ENCODE measurements at regions not wholly inside any gene's neighbourhood (a gene's known extent, or its start where the extent isn't known, plus 50 kb on each side); places are given as distances from the start of the nearest gene placed in this dataset.

GRCh38 chr5:7039074-7039473 is 325.8 kb downstream of the TENT4A start:
- Mint-ChIP-seq H3K9me3 (peaks cover 0 to 1% of the 10 kb centered on the region in 2 donors), H3K27ac (no peak overlapping the region)
- no peak for ATAC-seq (replicated peaks in 1 of 2)

GRCh38 chr5:7040111-7040510 is 326.9 kb downstream of the TENT4A start:
- no peak for ATAC-seq (replicated peaks in 1 of 2)
- DNase-seq, result no peak
- Mint-ChIP-seq H3K36me3 (ENCODE audit: insufficient read depth in 2 of 2) (no peaks in the 10 kb centered on the region), H3K9me3 (no peaks in the 10 kb centered on the region), H3K27me3 (ENCODE audit: low read depth) (peaks cover 5% of the 10 kb centered on the region), H3K4me3 (no peak overlapping the region), H3K27ac (no peak overlapping the region), H3K4me1 (ENCODE audit: low read depth) (no peaks in the 10 kb centered on the region)

More at GRCh38 chr5:7039074-7039473, 325.8 kb downstream of the TENT4A start:
- Mint-ChIP-seq H3K36me3 (ENCODE audit: insufficient read depth in 2 of 2) (no peaks in the 10 kb centered on the region), H3K27me3 (ENCODE audit: low read depth) (peaks cover 5% of the 10 kb centered on the region), H3K4me3 (no peak overlapping the region), H3K4me1 (ENCODE audit: low read depth) (no peaks in the 10 kb centered on the region)
- no peak for DNase-seq

GRCh38 chr5:7043797-7044196 is 330.6 kb downstream of the TENT4A start:
- ATAC-seq (replicated peaks in 1 of 2), result no peak
- no peaks in the 10 kb centered on the region for H3K36me3 Mint-ChIP-seq (ENCODE audit: insufficient read depth in 2 of 2)
- no peak for DNase-seq
- peaks cover 5% of the 10 kb centered on the region for H3K27me3 Mint-ChIP-seq (ENCODE audit: low read depth)
- H3K4me1 Mint-ChIP-seq (ENCODE audit: low read depth), result no peaks in the 10 kb centered on the region
- H3K9me3 Mint-ChIP-seq, result no peaks in the 10 kb centered on the region
- no peak overlapping the region for H3K4me3 Mint-ChIP-seq
- H3K27ac Mint-ChIP-seq, result no peak overlapping the region

GRCh38 chr5:7047511-7048261 is 334.5 kb downstream of the TENT4A start:
- Mint-ChIP-seq H3K36me3 (ENCODE audit: insufficient read depth in 2 of 2) (no peaks in the 10 kb centered on the region), H3K27ac (no peak overlapping the region), H3K27me3 (ENCODE audit: low read depth) (no peaks in the 10 kb centered on the region), H3K4me3 (no peak overlapping the region), H3K9me3 (no peaks in the 10 kb centered on the region), H3K4me1 (ENCODE audit: low read depth) (no peaks in the 10 kb centered on the region)
- DNase-seq (no peak), ATAC-seq (replicated peaks in 1 of 2) (no peak)

GRCh38 chr5:7050986-7051385 is 337.8 kb downstream of the TENT4A start:
- no peak overlapping the region for H3K27ac Mint-ChIP-seq

GRCh38 chr5:7053125-7053524 is 339.9 kb downstream of the TENT4A start:
- H3K4me3 Mint-ChIP-seq, result no peak overlapping the region
- peaks cover 0 to 1% of the 10 kb centered on the region in 2 donors for H3K36me3 Mint-ChIP-seq (ENCODE audit: insufficient read depth in 2 of 2)
- no peak overlapping the region for H3K27ac Mint-ChIP-seq
- no peak for DNase-seq
- H3K4me1 Mint-ChIP-seq (ENCODE audit: low read depth), result no peaks in the 10 kb centered on the region
- H3K27me3 Mint-ChIP-seq (ENCODE audit: low read depth), result no peaks in the 10 kb centered on the region
- H3K9me3 Mint-ChIP-seq, result peaks cover 2 to 3% of the 10 kb centered on the region in 2 donors
- no peak for ATAC-seq (replicated peaks in 1 of 2)

More at GRCh38 chr5:7050986-7051385, 337.8 kb downstream of the TENT4A start:
- no peaks in the 10 kb centered on the region for H3K27me3 Mint-ChIP-seq (ENCODE audit: low read depth)
- H3K36me3 Mint-ChIP-seq (ENCODE audit: insufficient read depth in 2 of 2), result peaks cover 0 to 1% of the 10 kb centered on the region in 2 donors
- H3K4me1 Mint-ChIP-seq (ENCODE audit: low read depth), result no peaks in the 10 kb centered on the region
- ATAC-seq (replicated peaks in 1 of 2) (no peak), DNase-seq (no peak)
- H3K9me3 Mint-ChIP-seq, result peaks cover 2 to 3% of the 10 kb centered on the region in 2 donors
- no peak overlapping the region for H3K4me3 Mint-ChIP-seq

GRCh38 chr5:7053528-7054209 is 340.4 kb downstream of the TENT4A start:
- Mint-ChIP-seq H3K4me3 (no peak overlapping the region), H3K4me1 (ENCODE audit: low read depth) (no peaks in the 10 kb centered on the region), H3K9me3 (peaks cover 2 to 3% of the 10 kb centered on the region in 2 donors), H3K27me3 (ENCODE audit: low read depth) (no peaks in the 10 kb centered on the region), H3K36me3 (ENCODE audit: insufficient read depth in 2 of 2) (peaks cover 0 to 1% of the 10 kb centered on the region in 2 donors), H3K27ac (no peak overlapping the region)
- ATAC-seq (replicated peaks in 1 of 2) (no peak), DNase-seq (no peak)

GRCh38 chr5:7066471-7067235 is 329.3 kb upstream of the ADCY2 start:
- H3K9me3 Mint-ChIP-seq, result peaks cover 0 to 3% of the 10 kb centered on the region in 2 donors
- no peaks in the 10 kb centered on the region for H3K36me3 Mint-ChIP-seq (ENCODE audit: insufficient read depth in 2 of 2)
- DNase-seq, result no peak
- H3K27ac Mint-ChIP-seq, result no peak overlapping the region
- no peaks in the 10 kb centered on the region for H3K4me1 Mint-ChIP-seq (ENCODE audit: low read depth)
- no peak overlapping the region for H3K4me3 Mint-ChIP-seq
- ATAC-seq (replicated peaks in 1 of 2), result no peak
- H3K27me3 Mint-ChIP-seq (ENCODE audit: low read depth), result no peaks in the 10 kb centered on the region

GRCh38 chr5:7068156-7068555 is 327.8 kb upstream of the ADCY2 start:
- no peaks in the 10 kb centered on the region for H3K9me3 Mint-ChIP-seq

GRCh38 chr5:7068899-7069298 is 327.0 kb upstream of the ADCY2 start:
- ATAC-seq (replicated peaks in 1 of 2) (no peak), DNase-seq (no peak)
- no peaks in the 10 kb centered on the region for H3K36me3 Mint-ChIP-seq (ENCODE audit: insufficient read depth in 2 of 2)
- no peak overlapping the region for H3K27ac Mint-ChIP-seq
- H3K4me3 Mint-ChIP-seq, result no peak overlapping the region
- no peaks in the 10 kb centered on the region for H3K4me1 Mint-ChIP-seq (ENCODE audit: low read depth)
- H3K27me3 Mint-ChIP-seq (ENCODE audit: low read depth), result peaks cover 7% of the 10 kb centered on the region
- no peaks in the 10 kb centered on the region for H3K9me3 Mint-ChIP-seq

More at GRCh38 chr5:7068156-7068555, 327.8 kb upstream of the ADCY2 start:
- Mint-ChIP-seq H3K27me3 (ENCODE audit: low read depth) (peaks cover 7% of the 10 kb centered on the region), H3K36me3 (ENCODE audit: insufficient read depth in 2 of 2) (no peaks in the 10 kb centered on the region), H3K4me1 (ENCODE audit: low read depth) (no peaks in the 10 kb centered on the region), H3K27ac (no peak overlapping the region), H3K4me3 (no peak overlapping the region)
- ATAC-seq (replicated peaks in 1 of 2), result no peak
- DNase-seq, result no peak

GRCh38 chr5:7072188-7072587 is 323.8 kb upstream of the ADCY2 start:
- Mint-ChIP-seq H3K4me3 (no peak overlapping the region), H3K9me3 (no peaks in the 10 kb centered on the region), H3K27ac (no peak overlapping the region), H3K4me1 (ENCODE audit: low read depth) (no peaks in the 10 kb centered on the region), H3K27me3 (ENCODE audit: low read depth) (peaks cover 7% of the 10 kb centered on the region), H3K36me3 (ENCODE audit: insufficient read depth in 2 of 2) (no peaks in the 10 kb centered on the region)
- DNase-seq (no peak), ATAC-seq (replicated peaks in 1 of 2) (no peak)

- Mint-ChIP-seq H3K27me3 (ENCODE audit: low read depth) (peaks cover 7% of the 10 kb centered on the region), H3K36me3 (ENCODE audit: insufficient read depth in 2 of 2) (no peaks in the 10 kb centered on the region), H3K4me3 (no peak overlapping the region), H3K9me3 (no peaks in the 10 kb centered on the region), H3K27ac (no peak overlapping the region), H3K4me1 (ENCODE audit: low read depth) (no peaks in the 10 kb centered on the region)
- DNase-seq (no peak), ATAC-seq (replicated peaks in 1 of 2) (no peak)
These were observed 322.3 kb upstream of the ADCY2 start for GRCh38 chr5:7073666-7074065.

GRCh38 chr5:7074176-7074575 is 321.8 kb upstream of the ADCY2 start:
- Mint-ChIP-seq H3K27ac (no peak overlapping the region), H3K9me3 (no peaks in the 10 kb centered on the region), H3K4me1 (ENCODE audit: low read depth) (no peaks in the 10 kb centered on the region), H3K36me3 (ENCODE audit: insufficient read depth in 2 of 2) (no peaks in the 10 kb centered on the region), H3K27me3 (ENCODE audit: low read depth) (peaks cover 7% of the 10 kb centered on the region), H3K4me3 (no peak overlapping the region)
- DNase-seq (no peak), ATAC-seq (replicated peaks in 1 of 2) (no peak)
